Small intestine (tissue), 7 donors: ENCODE measurements at regions not wholly inside any gene's neighbourhood (a gene's known extent, or its start where the extent isn't known, plus 50 kb on each side); places are given as distances from the start of the nearest gene placed in this dataset.
A peak's percentile ranks its signal among the peaks of the same experiment; 100 is the strongest.

Source experiments
- DNase-seq, 2 donors: peaks; one replicate each; pipeline versions ENCODE4 v3.0.0 to v3.0.0-alpha.2; 2013
- FAIRE-seq: peaks from 2 replicates; lab custom pipeline; 2012; peaks lifted over from hg19 to GRCh38; lab: Jason Lieb, UNC
- H3K27ac ChIP-seq, 3 donors: one replicate each; pipeline ENCODE4 v1.5.1; 2013; ENCODE audit warnings: low read length in 2 of 3, mild to moderate bottlenecking in 2 of 3, control low read depth in 1 of 3, inconsistent platforms in 1 of 3, low read depth in 1 of 3, moderate library complexity in 1 of 3
- H3K27me3 ChIP-seq, 3 donors: one replicate each; pipeline ENCODE4 v1.6.1; 2013; ENCODE audit warnings: low read length in 3 of 3, inconsistent platforms in 1 of 3; ENCODE audit not compliant: control insufficient read depth in 3 of 3, insufficient read depth in 3 of 3
- H3K36me3 ChIP-seq, 3 donors: one replicate each; pipeline ENCODE4 v1.6.1; 2013; ENCODE audit warnings: low read length in 3 of 3, inconsistent platforms in 1 of 3, low read depth in 1 of 3, mild to moderate bottlenecking in 1 of 3, moderate library complexity in 1 of 3; ENCODE audit not compliant: control insufficient read depth in 3 of 3, insufficient read depth in 2 of 3
- H3K4me1 ChIP-seq, 3 donors: one replicate each; pipeline ENCODE4 v1.6.1; 2013; ENCODE audit warnings: low read length in 2 of 3, inconsistent platforms in 1 of 3, low read depth in 1 of 3, mild to moderate bottlenecking in 1 of 3, moderate library complexity in 1 of 3; ENCODE audit not compliant: control insufficient read depth in 3 of 3, insufficient read depth in 2 of 3
- H3K4me3 ChIP-seq, 3 donors: one replicate each; pipeline ENCODE4 v1.5.1; 2013; ENCODE audit warnings: low read length in 3 of 3, control low read depth in 1 of 3, inconsistent platforms in 1 of 3, low read depth in 1 of 3, mild to moderate bottlenecking in 1 of 3, moderate library complexity in 1 of 3
- H3K9me3 ChIP-seq, 2 donors: one replicate each; pipeline ENCODE4 v1.6.1; 2013; ENCODE audit warnings: low read depth in 1 of 2, low read length in 1 of 2; ENCODE audit not compliant: control insufficient read depth in 2 of 2, insufficient read depth in 1 of 2
- WGBS, 3 donors: extraction: QIAGEN DNeasy Blood & Tissue Kit; methylation state at CpG; one replicate each; pipeline ENCODE4 v1.1.7; 2013; 5-methylcytosine and 5-hydroxymethylcytosine counted together
- donor health status: healthy with polysubstance abuse.
- donor health status: control.
- donor health status: control.
- donor health status: Bipolar disorder and iron deficiency.
- donor health status: healthy.

GRCh38 chr1:78224861-78225552 is 179.2 kb downstream of the GIPC2 start:
- FAIRE-seq, result no peak
- Histone ChIP-seq H3K4me3 (no peak overlapping the region), H3K27ac (no peak overlapping the region), H3K36me3 (no peaks in the 10 kb centered on the region), H3K9me3 (peaks cover 0 to 19% of the 10 kb centered on the region in 2 donors), H3K27me3 (no peaks in the 10 kb centered on the region), H3K4me1 (no peaks in the 10 kb centered on the region)
- no peak for DNase-seq
- WGBS, 3 donors, result 62 to 82% (median 75%) methylated on average over 3 of the region's 3 CpGs

GRCh38 chr1:78226784-78227183 is 181.0 kb downstream of the GIPC2 start:
- H3K4me1 ChIP-seq, result no peaks in the 10 kb centered on the region
- peaks cover 0 to 15% of the 10 kb centered on the region in 2 donors for H3K9me3 ChIP-seq
- peak overlapping the region in 1 of 3 donors; percentile 55 for H3K27ac ChIP-seq
- DNase-seq (no peak), FAIRE-seq (no peak)
- WGBS, 3 donors, result 75 to 92% (median 87%) methylated on average over 3 of the region's 3 CpGs
- no peaks in the 10 kb centered on the region for H3K27me3 ChIP-seq
- no peak overlapping the region for H3K4me3 ChIP-seq
- no peaks in the 10 kb centered on the region for H3K36me3 ChIP-seq

- Histone ChIP-seq H3K4me1 (no peaks in the 10 kb centered on the region), H3K27me3 (no peaks in the 10 kb centered on the region), H3K36me3 (no peaks in the 10 kb centered on the region), H3K4me3 (no peak overlapping the region), H3K27ac (peak overlapping the region in 1 of 3 donors; percentile 55), H3K9me3 (peaks cover 0 to 13% of the 10 kb centered on the region in 2 donors)
- FAIRE-seq, result no peak
- 59 to 85% (median 78%) methylated on average over 6 of the region's 6 CpGs for WGBS, 3 donors
- no peak for DNase-seq
These were observed 182.2 kb downstream of the GIPC2 start for GRCh38 chr1:78227705-78228635.

- DNase-seq (no peak), FAIRE-seq (no peak)
- WGBS, 3 donors, result 64 to 83% (median 79%) methylated on average over 3 of the region's 3 CpGs
- Histone ChIP-seq H3K4me1 (no peaks in the 10 kb centered on the region), H3K9me3 (peaks cover 0 to 13% of the 10 kb centered on the region in 2 donors), H3K27me3 (no peaks in the 10 kb centered on the region), H3K4me3 (no peak overlapping the region), H3K36me3 (no peaks in the 10 kb centered on the region), H3K27ac (no peak overlapping the region)
These were observed 183.6 kb downstream of the GIPC2 start for GRCh38 chr1:78229344-78229743.

GRCh38 chr1:78231477-78231876 is 185.7 kb downstream of the GIPC2 start:
- Histone ChIP-seq H3K4me3 (no peak overlapping the region), H3K4me1 (peaks cover 0 to 2% (median 0%) of the 10 kb centered on the region in 3 donors), H3K27ac (no peak overlapping the region), H3K9me3 (peaks cover 0 to 11% of the 10 kb centered on the region in 2 donors), H3K27me3 (no peaks in the 10 kb centered on the region), H3K36me3 (no peaks in the 10 kb centered on the region)
- no peak for FAIRE-seq
- WGBS, 3 donors, result 13 to 40% (median 18%) methylated on average over 3 of the region's 3 CpGs
- peak in 1 of 2 donors; percentile 32 for DNase-seq

- Histone ChIP-seq H3K27ac (no peak overlapping the region), H3K36me3 (no peaks in the 10 kb centered on the region)
- FAIRE-seq, result no peak
These were observed 186.1 kb downstream of the GIPC2 start for GRCh38 chr1:78231894-78232293.

GRCh38 chr1:78232630-78233029 is 186.9 kb downstream of the GIPC2 start:
- Histone ChIP-seq H3K4me3 (no peak overlapping the region), H3K36me3 (no peaks in the 10 kb centered on the region), H3K27me3 (no peaks in the 10 kb centered on the region), H3K9me3 (no peaks in the 10 kb centered on the region), H3K27ac (no peak overlapping the region), H3K4me1 (peaks cover 0 to 2% (median 0%) of the 10 kb centered on the region in 3 donors)
- FAIRE-seq (no peak), DNase-seq (no peak)

More at GRCh38 chr1:78231894-78232293, 186.1 kb downstream of the GIPC2 start:
- Histone ChIP-seq H3K4me1 (peaks cover 0 to 2% (median 0%) of the 10 kb centered on the region in 3 donors), H3K9me3 (peaks cover 0 to 7% of the 10 kb centered on the region in 2 donors), H3K27me3 (no peaks in the 10 kb centered on the region), H3K4me3 (no peak overlapping the region)
- no peak for DNase-seq

- 59 to 75% (median 65%) methylated on average over 3 of the region's 3 CpGs for WGBS, 3 donors
- FAIRE-seq, result no peak
- Histone ChIP-seq H3K9me3 (no peaks in the 10 kb centered on the region), H3K4me3 (no peak overlapping the region), H3K4me1 (peaks cover 0 to 2% (median 0%) of the 10 kb centered on the region in 3 donors), H3K27me3 (no peaks in the 10 kb centered on the region), H3K27ac (no peak overlapping the region), H3K36me3 (no peaks in the 10 kb centered on the region)
- DNase-seq, result no peak
These were observed 188.7 kb downstream of the GIPC2 start for GRCh38 chr1:78234496-78234895.
